ENCODE measurements at regions not wholly inside any gene's neighbourhood (a gene's known extent, or its start where the extent isn't known, plus 50 kb on each side); places are given as distances from the start of the nearest gene placed in this dataset.

- no peaks in the 10 kb centered on the region for H3F3A ChIP-seq (ENCODE audit: low read depth)
- no peak overlapping the region for H3K4me2 ChIP-seq (ENCODE audit: low read depth, low read length, poor library complexity, severe bottlenecking)
- H2AFZ ChIP-seq (ENCODE audit: low read length), result no peak overlapping the region
Measured at GRCh38 chr5:3155046-3155445, 403.6 kb upstream of the IRX2 start.

GRCh38 chr5:3153906-3154305 is 402.4 kb upstream of the IRX2 start:
- no peaks in the 10 kb centered on the region for H3K9me2 ChIP-seq (replicated peaks; ENCODE audit: low read depth, low read length)
- no peaks in the 10 kb centered on the region for H3F3A ChIP-seq (ENCODE audit: low read depth)
- no peaks in the 10 kb centered on the region for H3K4me1 ChIP-seq (ENCODE audit: insufficient read depth, low read length, poor library complexity, severe bottlenecking)
- H3K9ac ChIP-seq (ENCODE audit: low read depth, low read length, poor library complexity, severe bottlenecking), result no peak overlapping the region
- H3K4me2 ChIP-seq (ENCODE audit: low read depth, low read length, poor library complexity, severe bottlenecking), result no peak overlapping the region
- H3K36me3 ChIP-seq (ENCODE audit: insufficient read depth, low read length), result no peaks in the 10 kb centered on the region
- H3K79me2 ChIP-seq (ENCODE audit: insufficient read depth, low read length), result no peaks in the 10 kb centered on the region
- no peak overlapping the region for H2AFZ ChIP-seq (ENCODE audit: low read length)
- peaks cover 12% of the 10 kb centered on the region; the same call in 1 of the 2 replicates for H3K9me3 ChIP-seq (ENCODE audit: insufficient read depth, low read depth, low read length)
- no peak for TF ChIP-seq EZH2phosphoT487 (IDR thresholded peaks at IDR 0.05; ENCODE audit: borderline replicate concordance)
- TF ChIP-seq, protein P1, sequence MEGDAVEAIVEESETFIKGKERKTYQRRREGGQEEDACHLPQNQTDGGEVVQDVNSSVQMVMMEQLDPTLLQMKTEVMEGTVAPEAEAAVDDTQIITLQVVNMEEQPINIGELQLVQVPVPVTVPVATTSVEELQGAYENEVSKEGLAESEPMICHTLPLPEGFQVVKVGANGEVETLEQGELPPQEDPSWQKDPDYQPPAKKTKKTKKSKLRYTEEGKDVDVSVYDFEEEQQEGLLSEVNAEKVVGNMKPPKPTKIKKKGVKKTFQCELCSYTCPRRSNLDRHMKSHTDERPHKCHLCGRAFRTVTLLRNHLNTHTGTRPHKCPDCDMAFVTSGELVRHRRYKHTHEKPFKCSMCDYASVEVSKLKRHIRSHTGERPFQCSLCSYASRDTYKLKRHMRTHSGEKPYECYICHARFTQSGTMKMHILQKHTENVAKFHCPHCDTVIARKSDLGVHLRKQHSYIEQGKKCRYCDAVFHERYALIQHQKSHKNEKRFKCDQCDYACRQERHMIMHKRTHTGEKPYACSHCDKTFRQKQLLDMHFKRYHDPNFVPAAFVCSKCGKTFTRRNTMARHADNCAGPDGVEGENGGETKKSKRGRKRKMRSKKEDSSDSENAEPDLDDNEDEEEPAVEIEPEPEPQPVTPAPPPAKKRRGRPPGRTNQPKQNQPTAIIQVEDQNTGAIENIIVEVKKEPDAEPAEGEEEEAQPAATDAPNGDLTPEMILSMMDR (conservative IDR thresholded peaks at IDR 0.05; ENCODE audit: low read length), result no peak
- H3K27me3 ChIP-seq (ENCODE audit: insufficient read depth, low read length, poor library complexity, severe bottlenecking), result no peaks in the 10 kb centered on the region
- H4K20me1 ChIP-seq (ENCODE audit: insufficient read depth, low read length, poor library complexity, severe bottlenecking), result no peaks in the 10 kb centered on the region
- no peak overlapping the region for H3K4me3 ChIP-seq (ENCODE audit: low read length, poor library complexity, severe bottlenecking)

More at GRCh38 chr5:3155046-3155445, 403.6 kb upstream of the IRX2 start:
- Histone ChIP-seq H3K36me3 (ENCODE audit: insufficient read depth, low read length) (no peaks in the 10 kb centered on the region), H3K9me2 (replicated peaks; ENCODE audit: low read depth, low read length) (no peaks in the 10 kb centered on the region), H3K4me3 (ENCODE audit: low read length, poor library complexity, severe bottlenecking) (no peak overlapping the region), H3K79me2 (ENCODE audit: insufficient read depth, low read length) (no peaks in the 10 kb centered on the region), H3K9ac (ENCODE audit: low read depth, low read length, poor library complexity, severe bottlenecking) (no peak overlapping the region), H4K20me1 (ENCODE audit: insufficient read depth, low read length, poor library complexity, severe bottlenecking) (no peaks in the 10 kb centered on the region), H3K9me3 (ENCODE audit: insufficient read depth, low read depth, low read length) (peaks cover 7% of the 10 kb centered on the region; the same call in 1 of the 2 replicates), H3K4me1 (ENCODE audit: insufficient read depth, low read length, poor library complexity, severe bottlenecking) (no peaks in the 10 kb centered on the region), H3K27me3 (ENCODE audit: insufficient read depth, low read length, poor library complexity, severe bottlenecking) (no peaks in the 10 kb centered on the region)
- TF ChIP-seq EZH2phosphoT487 (IDR thresholded peaks at IDR 0.05; ENCODE audit: borderline replicate concordance), result no peak
- TF ChIP-seq, protein P1 (conservative IDR thresholded peaks at IDR 0.05; ENCODE audit: low read length), result no peak

DNA sequence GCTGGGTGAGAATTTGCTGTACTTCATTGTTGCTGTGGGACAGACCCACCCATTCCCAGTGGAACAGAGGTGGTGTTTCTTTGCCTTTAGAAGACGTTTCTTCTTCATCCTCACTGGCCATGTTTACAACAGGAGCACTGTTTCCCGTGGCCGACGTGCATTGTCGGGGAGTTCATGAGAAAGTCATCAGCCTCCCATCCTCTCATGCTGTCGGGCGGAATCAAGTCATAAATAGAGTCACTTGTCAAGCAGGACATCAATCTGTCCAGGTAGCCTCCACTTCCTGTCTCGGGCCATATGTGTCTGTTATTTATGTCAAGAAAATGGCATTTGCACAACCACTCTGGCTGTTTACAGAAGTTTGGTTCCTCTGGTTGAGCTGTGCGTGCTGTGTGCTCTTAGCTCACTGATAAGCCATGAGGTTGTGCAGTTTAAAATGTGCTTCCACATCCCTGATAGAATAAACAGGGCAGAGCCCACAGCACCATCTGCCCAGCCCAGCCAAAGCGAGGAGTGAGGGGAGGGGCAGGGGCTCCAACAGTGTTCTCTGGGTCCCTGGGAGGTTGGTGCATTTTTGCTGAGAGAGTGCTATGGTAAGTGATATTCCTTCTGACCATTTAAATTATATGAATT is 401.9 kb upstream of the IRX2 start:
- no peaks in the 10 kb centered on the region for H3K27me3 ChIP-seq (ENCODE audit: insufficient read depth, low read length, poor library complexity, severe bottlenecking)
- H3K36me3 ChIP-seq (ENCODE audit: insufficient read depth, low read length), result no peaks in the 10 kb centered on the region
- no peaks in the 10 kb centered on the region for H3F3A ChIP-seq (ENCODE audit: low read depth)
- H3K9me3 ChIP-seq (ENCODE audit: insufficient read depth, low read depth, low read length), result peaks cover 12% of the 10 kb centered on the region; the same call in 1 of the 2 replicates
- H3K9me2 ChIP-seq (replicated peaks; ENCODE audit: low read depth, low read length), result no peaks in the 10 kb centered on the region
- H3K79me2 ChIP-seq (ENCODE audit: insufficient read depth, low read length), result no peaks in the 10 kb centered on the region
- H2AFZ ChIP-seq (ENCODE audit: low read length), result no peak overlapping the region
- no peak overlapping the region for H3K4me2 ChIP-seq (ENCODE audit: low read depth, low read length, poor library complexity, severe bottlenecking)
- TF ChIP-seq, protein P1 (conservative IDR thresholded peaks at IDR 0.05; ENCODE audit: low read length), result no peak
- TF ChIP-seq EZH2phosphoT487 (IDR thresholded peaks at IDR 0.05; ENCODE audit: borderline replicate concordance), result no peak
- no peaks in the 10 kb centered on the region for H3K4me1 ChIP-seq (ENCODE audit: insufficient read depth, low read length, poor library complexity, severe bottlenecking)
- no peaks in the 10 kb centered on the region for H4K20me1 ChIP-seq (ENCODE audit: insufficient read depth, low read length, poor library complexity, severe bottlenecking)
- H3K4me3 ChIP-seq (ENCODE audit: low read length, poor library complexity, severe bottlenecking), result no peak overlapping the region
- no peak overlapping the region for H3K9ac ChIP-seq (ENCODE audit: low read depth, low read length, poor library complexity, severe bottlenecking)

All from Loucy (cell line).